HL-60 (cell line): ENCODE measurements at regions not wholly inside any gene's neighbourhood (a gene's known extent, or its start where the extent isn't known, plus 50 kb on each side); places are given as distances from the start of the nearest gene placed in this dataset.

ENCODE experiments used
- DNase-seq, 2 experiments: peaks; one replicate each; pipeline ENCODE4 v3.0.0-alpha.2; 2010 to 2020; ENCODE audit warnings: low read depth in 1 of 2, low spot score in 1 of 2
- H3K27ac ChIP-seq: fragments of 250-450 bp; sonication (Bioruptor Pico); replicated peaks from 2 replicates; pipeline ENCODE4 v1.5.1; 2020; ENCODE audit warnings: mild to moderate bottlenecking, moderate library complexity
- H3K27me3 ChIP-seq: fragments of 250-450 bp; sonication (Bioruptor Pico); 2 replicates; pipeline ENCODE4 v1.5.1; 2021; ENCODE audit warnings: mild to moderate bottlenecking, moderate library complexity; ENCODE audit not compliant: insufficient read depth, poor library complexity, severe bottlenecking
- H3K4me3 ChIP-seq: replicated peaks from 2 replicates; pipeline ENCODE4 v1.5.1; 2011; ENCODE audit warnings: mild to moderate bottlenecking, control low read depth, low read length; ENCODE audit not compliant: insufficient read depth
- CTCF ChIP-seq: IDR thresholded peaks from one replicate; pipeline ENCODE4 v1.5.1; 2011; ENCODE audit warnings: low read length, control low read depth, inconsistent platforms; ENCODE audit not compliant: insufficient read depth
- GABPA ChIP-seq: IDR thresholded peaks from 2 replicates; pipeline ENCODE4 v1.6.1; 2012; ENCODE audit warnings: low read depth
- POLR2AphosphoS5 ChIP-seq: IDR thresholded peaks from 2 replicates; pipeline ENCODE4 v1.6.1; 2012; ENCODE audit warnings: low read depth
- SPI1 ChIP-seq: IDR thresholded peaks from 2 replicates; pipeline ENCODE4 v1.6.1; 2012; ENCODE audit warnings: low read depth, mild to moderate bottlenecking, borderline replicate concordance
- TF ChIP-seq, protein P1 (sequence below): IDR thresholded peaks from 2 replicates; pipeline ENCODE4 v1.6.1; 2012; ENCODE audit warnings: low read depth; ENCODE audit not compliant: insufficient replicate concordance

DNA sequence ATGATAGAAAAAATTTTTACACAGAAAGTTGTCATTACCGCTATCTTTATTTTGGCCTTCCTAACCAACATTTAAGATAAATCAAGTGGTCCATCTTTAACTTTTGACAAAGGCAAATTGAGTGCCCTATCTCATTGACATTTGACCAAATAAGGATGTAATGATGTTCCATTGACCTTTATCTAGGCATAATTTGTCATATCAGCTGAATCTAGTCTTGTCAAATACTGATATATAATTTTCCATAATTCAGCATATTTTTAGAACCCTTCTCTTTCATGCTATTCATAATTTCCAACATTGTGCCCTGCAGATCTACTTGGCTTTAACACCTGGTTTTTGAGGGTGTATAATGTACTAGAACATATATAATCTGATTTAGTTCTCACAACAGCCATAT is 63.8 kb downstream of the XCL1 start:
- no peak overlapping the region for H3K27ac ChIP-seq
- DNase-seq, result no peak
- no peak overlapping the region for H3K4me3 ChIP-seq
- H3K27me3 ChIP-seq, result no peaks in the 10 kb centered on the region
- TF ChIP-seq SPI1, result no peak
- TF ChIP-seq, protein P1, sequence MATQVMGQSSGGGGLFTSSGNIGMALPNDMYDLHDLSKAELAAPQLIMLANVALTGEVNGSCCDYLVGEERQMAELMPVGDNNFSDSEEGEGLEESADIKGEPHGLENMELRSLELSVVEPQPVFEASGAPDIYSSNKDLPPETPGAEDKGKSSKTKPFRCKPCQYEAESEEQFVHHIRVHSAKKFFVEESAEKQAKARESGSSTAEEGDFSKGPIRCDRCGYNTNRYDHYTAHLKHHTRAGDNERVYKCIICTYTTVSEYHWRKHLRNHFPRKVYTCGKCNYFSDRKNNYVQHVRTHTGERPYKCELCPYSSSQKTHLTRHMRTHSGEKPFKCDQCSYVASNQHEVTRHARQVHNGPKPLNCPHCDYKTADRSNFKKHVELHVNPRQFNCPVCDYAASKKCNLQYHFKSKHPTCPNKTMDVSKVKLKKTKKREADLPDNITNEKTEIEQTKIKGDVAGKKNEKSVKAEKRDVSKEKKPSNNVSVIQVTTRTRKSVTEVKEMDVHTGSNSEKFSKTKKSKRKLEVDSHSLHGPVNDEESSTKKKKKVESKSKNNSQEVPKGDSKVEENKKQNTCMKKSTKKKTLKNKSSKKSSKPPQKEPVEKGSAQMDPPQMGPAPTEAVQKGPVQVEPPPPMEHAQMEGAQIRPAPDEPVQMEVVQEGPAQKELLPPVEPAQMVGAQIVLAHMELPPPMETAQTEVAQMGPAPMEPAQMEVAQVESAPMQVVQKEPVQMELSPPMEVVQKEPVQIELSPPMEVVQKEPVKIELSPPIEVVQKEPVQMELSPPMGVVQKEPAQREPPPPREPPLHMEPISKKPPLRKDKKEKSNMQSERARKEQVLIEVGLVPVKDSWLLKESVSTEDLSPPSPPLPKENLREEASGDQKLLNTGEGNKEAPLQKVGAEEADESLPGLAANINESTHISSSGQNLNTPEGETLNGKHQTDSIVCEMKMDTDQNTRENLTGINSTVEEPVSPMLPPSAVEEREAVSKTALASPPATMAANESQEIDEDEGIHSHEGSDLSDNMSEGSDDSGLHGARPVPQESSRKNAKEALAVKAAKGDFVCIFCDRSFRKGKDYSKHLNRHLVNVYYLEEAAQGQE, result no peak
- no peak for TF ChIP-seq CTCF
- TF ChIP-seq GABPA, result no peak
- TF ChIP-seq POLR2AphosphoS5, result no peak

- H3K27ac ChIP-seq, result no peak overlapping the region
- no peaks in the 10 kb centered on the region for H3K27me3 ChIP-seq
- no peak for DNase-seq
- TF ChIP-seq GABPA (no peak), POLR2AphosphoS5 (no peak), CTCF (no peak), SPI1 (no peak)
- TF ChIP-seq, protein P1, result no peak
- no peak overlapping the region for H3K4me3 ChIP-seq
Measured at GRCh38 chr1:168640836-168641235, 64.4 kb downstream of the XCL1 start.

GRCh38 chr1:168643152-168643551 is 66.7 kb downstream of the XCL1 start:
- no peak overlapping the region for H3K4me3 ChIP-seq
- no peak for DNase-seq
- no peak for TF ChIP-seq CTCF
- no peak for TF ChIP-seq SPI1
- TF ChIP-seq, protein P1, result no peak
- no peak for TF ChIP-seq POLR2AphosphoS5
- no peak for TF ChIP-seq GABPA
- no peaks in the 10 kb centered on the region for H3K27me3 ChIP-seq
- H3K27ac ChIP-seq, result no peak overlapping the region
